ENCODE measurements at regions not wholly inside any gene's neighbourhood (a gene's known extent, or its start where the extent isn't known, plus 50 kb on each side); places are given as distances from the start of the nearest gene placed in this dataset.

DNA sequence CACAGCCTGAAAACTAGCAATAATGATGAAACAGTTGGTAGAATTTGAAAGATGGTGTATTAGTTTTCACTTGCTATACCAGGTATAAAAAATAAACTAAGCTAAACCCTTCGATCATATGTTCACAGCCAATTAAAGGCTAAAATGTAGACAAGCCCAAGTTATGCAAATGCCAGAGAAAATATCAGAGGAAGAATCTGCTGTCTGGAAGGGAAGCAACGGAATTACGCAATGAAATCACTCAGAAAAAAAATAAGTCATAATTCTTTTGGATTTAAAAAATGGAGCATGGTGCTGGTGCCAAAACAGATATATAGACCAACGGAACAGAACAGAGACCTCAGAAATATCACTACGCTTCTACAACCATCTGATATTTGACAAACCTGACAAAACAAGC is 108.3 kb downstream of the ARL4C start:
- TF ChIP-seq CTCF (IDR thresholded peaks at IDR 0.05; ENCODE audit: low read depth, low read length, poor library complexity, severe bottlenecking), result no peak
- TF ChIP-seq EZH2phosphoT487 (IDR thresholded peaks at IDR 0.05; ENCODE audit: borderline replicate concordance, low read length), result no peak
